GM12873 (cell line): ENCODE measurements at regions not wholly inside any gene's neighbourhood (a gene's known extent, or its start where the extent isn't known, plus 50 kb on each side); places are given as distances from the start of the nearest gene placed in this dataset.

Source experiments
- TF ChIP-seq, protein P1 (sequence below): IDR thresholded peaks from 2 replicates; pipeline ENCODE4 v1.5.1; 2012; ENCODE audit warnings: low read depth, mild to moderate bottlenecking, moderate library complexity, low read length, control low read depth; ENCODE audit not compliant: insufficient read depth; ENCODE audit errors: missing control alignments

DNA sequence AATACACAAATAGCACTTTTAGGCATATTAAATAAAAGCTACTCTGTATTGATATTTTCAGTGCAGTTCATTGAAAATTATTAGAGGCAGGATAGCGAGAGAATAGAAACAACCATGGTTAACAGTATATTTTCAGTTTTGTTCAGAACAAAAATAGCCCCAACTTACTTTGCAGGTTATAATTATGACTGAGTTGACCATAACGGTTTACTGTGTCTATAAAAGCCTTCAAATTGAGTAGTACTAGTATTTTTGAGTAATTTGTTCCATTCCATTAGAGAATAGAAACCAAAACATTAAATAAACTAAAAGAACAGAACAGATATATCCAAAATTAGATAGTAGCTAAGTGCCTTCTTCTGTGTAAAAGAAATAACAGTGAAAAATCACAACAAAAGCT is 1108.4 kb upstream of the PCDH20 start:
- TF ChIP-seq, protein P1, sequence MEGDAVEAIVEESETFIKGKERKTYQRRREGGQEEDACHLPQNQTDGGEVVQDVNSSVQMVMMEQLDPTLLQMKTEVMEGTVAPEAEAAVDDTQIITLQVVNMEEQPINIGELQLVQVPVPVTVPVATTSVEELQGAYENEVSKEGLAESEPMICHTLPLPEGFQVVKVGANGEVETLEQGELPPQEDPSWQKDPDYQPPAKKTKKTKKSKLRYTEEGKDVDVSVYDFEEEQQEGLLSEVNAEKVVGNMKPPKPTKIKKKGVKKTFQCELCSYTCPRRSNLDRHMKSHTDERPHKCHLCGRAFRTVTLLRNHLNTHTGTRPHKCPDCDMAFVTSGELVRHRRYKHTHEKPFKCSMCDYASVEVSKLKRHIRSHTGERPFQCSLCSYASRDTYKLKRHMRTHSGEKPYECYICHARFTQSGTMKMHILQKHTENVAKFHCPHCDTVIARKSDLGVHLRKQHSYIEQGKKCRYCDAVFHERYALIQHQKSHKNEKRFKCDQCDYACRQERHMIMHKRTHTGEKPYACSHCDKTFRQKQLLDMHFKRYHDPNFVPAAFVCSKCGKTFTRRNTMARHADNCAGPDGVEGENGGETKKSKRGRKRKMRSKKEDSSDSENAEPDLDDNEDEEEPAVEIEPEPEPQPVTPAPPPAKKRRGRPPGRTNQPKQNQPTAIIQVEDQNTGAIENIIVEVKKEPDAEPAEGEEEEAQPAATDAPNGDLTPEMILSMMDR, result no peak

DNA sequence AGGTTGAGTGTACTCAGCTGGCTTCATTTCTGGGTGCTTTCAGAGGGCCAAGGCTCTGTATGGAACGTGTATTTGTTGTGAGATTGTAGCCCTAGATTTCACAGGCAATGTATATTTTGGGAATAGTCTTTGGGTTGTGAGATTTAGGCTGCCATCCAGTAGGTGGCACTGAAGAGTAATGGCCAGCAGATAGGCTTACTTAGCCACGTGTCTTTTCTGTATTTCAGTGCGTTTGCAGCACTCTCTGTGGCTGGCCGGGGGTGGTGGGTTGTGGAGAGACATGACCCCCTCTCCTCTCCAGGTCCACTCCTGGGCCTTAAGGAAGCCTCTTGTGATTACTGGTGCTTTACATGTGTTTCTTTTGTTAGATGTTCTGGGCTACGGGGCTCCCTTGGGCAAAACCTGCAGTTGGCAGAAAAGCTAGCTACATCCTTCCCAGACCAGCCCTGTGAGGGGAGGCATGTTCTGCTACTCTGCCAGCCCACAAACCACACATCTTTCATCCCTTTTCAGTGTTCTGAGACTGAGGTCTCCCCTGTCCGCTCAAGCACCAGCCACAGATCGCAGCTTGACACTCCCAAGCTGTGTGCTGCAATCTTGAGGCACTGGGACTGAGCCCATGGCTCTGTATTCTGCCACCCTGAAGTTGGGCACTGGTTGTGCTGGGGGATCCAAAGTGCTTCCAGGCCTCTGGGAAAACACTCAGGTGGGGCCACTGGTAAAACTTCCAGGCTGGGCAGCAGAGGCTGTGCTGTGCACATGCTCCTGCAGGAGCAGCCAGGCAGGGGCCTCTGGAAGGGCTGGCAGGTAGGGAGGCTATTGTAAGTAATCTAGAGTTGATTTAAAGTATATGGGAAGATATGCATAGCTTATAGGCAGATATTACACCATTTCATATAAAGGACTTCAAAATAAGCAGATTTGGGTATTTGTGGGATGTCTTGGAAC is 1096.8 kb upstream of the PCDH20 start:
- TF ChIP-seq, protein P1, result peak; percentile 92

DNA sequence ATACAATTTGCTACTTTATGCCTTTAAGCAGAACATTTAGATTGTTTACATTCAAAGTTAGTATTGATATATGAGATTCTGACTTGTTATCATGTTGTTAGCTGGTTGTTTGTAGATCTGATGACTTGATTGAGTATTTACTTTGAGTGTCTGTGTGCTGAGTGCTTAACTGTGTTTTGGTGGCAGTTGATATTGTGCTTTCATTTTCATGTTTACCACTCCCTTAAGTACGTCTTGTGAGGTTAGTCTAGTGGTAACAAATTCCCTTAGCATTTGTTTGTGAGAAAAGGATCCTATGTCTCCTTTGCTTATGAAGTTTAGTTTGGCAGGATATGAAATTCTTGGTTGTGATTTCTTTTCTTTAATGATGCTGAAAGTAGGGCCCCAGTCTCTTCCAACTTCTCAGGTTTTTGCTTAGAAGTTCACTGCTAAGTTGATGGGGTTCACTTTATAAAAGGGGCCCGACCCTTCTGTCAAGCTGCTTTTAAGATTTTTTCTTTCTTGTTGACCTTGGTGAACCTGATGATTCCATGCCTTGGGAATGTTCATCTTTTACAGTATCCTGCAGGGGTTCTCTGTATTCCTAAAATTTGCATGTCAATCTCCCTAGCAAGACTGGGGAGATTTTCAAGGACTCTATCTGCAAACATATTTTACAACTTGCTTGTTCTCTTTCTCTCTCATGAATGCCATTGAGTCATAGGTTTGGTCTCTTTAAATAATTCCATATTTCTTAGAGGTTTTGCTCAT is 1095.4 kb upstream of the PCDH20 start:
- TF ChIP-seq, protein P1, result no peak

DNA sequence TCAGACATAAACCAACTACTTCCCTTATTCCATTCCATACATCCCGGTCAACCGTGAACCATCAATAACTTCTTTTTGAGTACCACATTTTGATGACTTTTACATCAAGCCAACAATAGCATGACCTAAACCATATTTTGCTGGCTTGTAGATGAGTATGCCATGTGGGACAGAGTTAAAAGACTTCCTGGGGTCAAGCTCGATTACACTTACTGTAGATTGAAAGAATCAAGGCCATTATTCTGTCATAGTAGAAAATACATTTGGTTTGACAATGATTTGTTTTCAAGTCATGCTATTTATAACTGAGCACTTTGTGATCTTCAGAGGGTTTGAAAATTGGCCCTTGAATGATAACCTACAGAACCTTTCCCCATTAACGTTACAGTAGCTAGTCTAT is 1086.9 kb upstream of the PCDH20 start:
- TF ChIP-seq, protein P1, result no peak

DNA sequence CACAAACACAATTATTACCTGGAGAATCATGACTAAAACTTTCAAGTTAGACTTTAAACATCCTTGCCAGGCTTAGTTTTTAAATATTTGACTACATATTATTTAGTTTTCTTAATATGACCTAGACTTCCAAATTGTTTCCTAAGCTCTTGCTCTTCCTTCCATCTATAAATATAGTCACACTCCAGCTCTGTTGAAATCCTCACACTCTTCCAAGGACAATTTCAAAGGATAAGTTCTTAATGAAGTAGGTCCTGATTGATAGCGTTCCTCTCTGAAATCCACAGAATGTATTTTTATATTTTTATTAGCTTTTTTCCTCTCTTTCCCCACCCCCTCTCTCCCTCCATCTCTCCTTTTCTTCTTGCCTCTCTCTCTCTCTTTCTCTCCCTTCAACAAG is 1074.1 kb upstream of the PCDH20 start:
- TF ChIP-seq, protein P1, result no peak

DNA sequence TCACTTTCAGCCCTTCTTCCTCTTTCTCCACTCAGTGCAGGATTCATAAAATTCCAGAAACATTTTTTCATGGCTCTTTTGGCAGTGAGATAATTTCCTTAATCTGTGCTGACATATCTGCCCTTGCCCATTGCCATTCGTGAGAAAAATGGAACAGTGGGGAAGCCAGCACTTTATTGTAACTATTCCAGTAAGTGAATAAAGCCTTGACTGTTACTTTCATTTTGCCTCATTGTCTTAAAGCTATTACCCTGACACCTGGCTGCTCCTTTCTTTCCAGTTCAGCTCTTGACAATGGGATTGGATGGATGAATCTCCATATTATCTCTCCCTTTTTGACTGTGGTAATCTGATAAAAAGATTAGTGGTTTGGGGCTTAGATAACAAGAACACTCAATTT is 1068.1 kb upstream of the PCDH20 start:
- TF ChIP-seq, protein P1, result no peak

DNA sequence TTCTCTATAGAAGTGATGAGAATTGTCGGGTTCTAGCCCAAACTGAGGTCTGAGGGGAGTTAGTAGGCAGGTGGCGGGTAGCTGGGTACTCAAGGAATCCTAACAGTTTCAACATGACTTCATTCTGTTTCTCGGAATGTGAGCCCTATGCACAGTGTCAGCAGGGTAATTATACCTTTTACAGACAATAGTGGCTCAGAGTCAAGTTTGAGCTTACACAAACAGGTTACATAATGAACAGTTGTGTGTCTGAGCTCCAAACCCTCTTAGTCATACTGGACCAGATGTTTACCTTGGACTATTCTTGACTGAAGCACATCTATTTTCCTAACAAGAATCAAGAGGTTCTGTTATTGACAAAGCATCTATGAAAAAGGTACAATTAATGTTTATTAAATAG is 1066.7 kb upstream of the PCDH20 start:
- TF ChIP-seq, protein P1, result no peak
